ENCODE measurements at regions not wholly inside any gene's neighbourhood (a gene's known extent, or its start where the extent isn't known, plus 50 kb on each side); places are given as distances from the start of the nearest gene placed in this dataset.

DNA sequence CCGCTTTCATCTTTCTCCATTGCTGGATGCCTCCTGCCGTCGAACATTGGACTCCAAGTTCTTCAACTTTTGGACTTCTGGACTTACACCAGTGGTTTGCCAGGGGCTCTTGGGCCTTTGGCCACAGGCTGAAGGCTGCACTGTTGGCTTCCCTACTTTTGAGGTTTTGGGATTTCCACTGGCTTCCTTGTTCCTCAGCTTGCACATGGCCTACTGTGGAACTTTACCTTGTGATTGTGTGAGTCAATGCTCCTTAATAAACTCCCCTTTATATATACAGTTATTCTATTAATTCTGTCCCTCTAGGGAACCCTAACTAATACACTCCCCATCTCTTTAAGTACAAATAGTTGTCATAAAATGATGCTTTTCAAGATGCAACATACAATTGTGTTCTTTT is 595.3 kb downstream of the ARAP2 start:
- CTCF ChIA-PET (ENCODE audit: partially characterized antibody): no interaction called here
- no peak overlapping the region for H3K4me2 ChIP-seq (ENCODE audit: insufficient read depth in 1 of 2, low read depth in 2 of 2, low read length in 2 of 2)

More for the DNA sequence above, 595.3 kb downstream of the ARAP2 start:
- no peak overlapping the region for H4K5ac ChIP-seq (ENCODE audit: insufficient read length, low read depth, low read length)
- no peaks in the 10 kb centered on the region for H3K79me1 ChIP-seq (ENCODE audit: low read depth, low read length)
- POLR2A ChIA-PET (ENCODE audit: partially characterized antibody): no interaction called here
- H3K79me2 ChIP-seq (ENCODE audit: control insufficient read depth in 1 of 2, insufficient read depth in 2 of 2, low read length in 2 of 2): no peaks in the 10 kb centered on the region
- no peak for TF ChIP-seq EP300 (IDR thresholded peaks at IDR 0.05; ENCODE audit: borderline replicate concordance in 1 of 2, low read depth in 2 of 2, low read length in 2 of 2)
- TF ChIP-seq CTBP2 (IDR thresholded peaks at IDR 0.05; ENCODE audit: borderline replicate concordance, insufficient read depth, insufficient read length, low read length): no peak
- TF ChIP-seq KDM5A (IDR thresholded peaks at IDR 0.05; ENCODE audit: low read length): no peak
- TF ChIP-seq JUN (IDR thresholded peaks at IDR 0.05; ENCODE audit: low read depth, low read length): no peak
- TF ChIP-seq POLR2A (IDR thresholded peaks at IDR 0.05; ENCODE audit: control extremely low read depth in 1 of 2, low read depth in 2 of 2, low read length in 2 of 2): no peak
- TF ChIP-seq NANOG (IDR thresholded peaks at IDR 0.05; ENCODE audit: insufficient read depth, low read depth, low read length, poor library complexity, severe bottlenecking): no peak
- no peak for TF ChIP-seq KDM4A (IDR thresholded peaks at IDR 0.05; ENCODE audit: low read depth, low read length, severe bottlenecking)
- TF ChIP-seq, protein P1, sequence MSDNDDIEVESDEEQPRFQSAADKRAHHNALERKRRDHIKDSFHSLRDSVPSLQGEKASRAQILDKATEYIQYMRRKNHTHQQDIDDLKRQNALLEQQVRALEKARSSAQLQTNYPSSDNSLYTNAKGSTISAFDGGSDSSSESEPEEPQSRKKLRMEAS (IDR thresholded peaks at IDR 0.05): no peak
- TF ChIP-seq RFX5 (IDR thresholded peaks at IDR 0.05; ENCODE audit: borderline replicate concordance, low read depth, low read length): no peak
- no peak for TF ChIP-seq BRCA1 (IDR thresholded peaks at IDR 0.05; ENCODE audit: low read depth, low read length)
- no peak for TF ChIP-seq SIN3A (conservative IDR thresholded peaks at IDR 0.05 in 1 of 2, IDR thresholded peaks at IDR 0.05 in 1 of 2; ENCODE audit: low read depth in 1 of 2, low read length in 2 of 2)
- TF ChIP-seq NRF1 (IDR thresholded peaks at IDR 0.05; ENCODE audit: low read depth, low read length): no peak
- TF ChIP-seq MAFK (IDR thresholded peaks at IDR 0.05; ENCODE audit: low read depth, low read length): no peak
- no peak for TF ChIP-seq TAF7 (optimal IDR thresholded peaks at IDR 0.05; ENCODE audit: borderline replicate concordance, low read depth, low read length)
- no peaks in the 10 kb centered on the region for H3K23me2 ChIP-seq (ENCODE audit: low read depth, low read length)
- no peak overlapping the region for H3K56ac ChIP-seq (replicated peaks; ENCODE audit: insufficient read length, low read depth, low read length)
- H4K8ac ChIP-seq (ENCODE audit: extremely low read depth, insufficient read depth, low read length): no peak overlapping the region
- no peak overlapping the region for H3K27ac ChIP-seq (ENCODE audit: low read depth, low read length)
- no peak overlapping the region for H2AK5ac ChIP-seq (ENCODE audit: low read depth, low read length)
- H2BK20ac ChIP-seq (ENCODE audit: low read length): no peak overlapping the region
- H3K4me3 ChIP-seq (ENCODE audit: extremely low read depth in 1 of 4, insufficient read depth in 2 of 4, low read depth in 3 of 4, low read length in 4 of 4): no peak overlapping the region
- FAIRE-seq (no peak), DNase-seq (ENCODE audit: low read depth in 1 of 2, low spot score in 2 of 2) (no peak)
- H2BK12ac ChIP-seq (ENCODE audit: low read depth, low read length): no peak overlapping the region
- H3K14ac ChIP-seq (ENCODE audit: insufficient read length): no peak overlapping the region
- H2BK5ac ChIP-seq (ENCODE audit: low read depth, low read length): no peak overlapping the region
- H2BK15ac ChIP-seq (ENCODE audit: low read length): no peak overlapping the region
- H2AFZ ChIP-seq (ENCODE audit: low read length): no peak overlapping the region
- no peak overlapping the region for H2BK120ac ChIP-seq (replicated peaks; ENCODE audit: low read depth, low read length)
- no peak overlapping the region for H3K18ac ChIP-seq (ENCODE audit: extremely low read depth, low read length)
- no peak overlapping the region for H3K9ac ChIP-seq (replicated peaks in 1 of 4; ENCODE audit: extremely low read depth in 1 of 4, low read depth in 3 of 4, low read length in 3 of 4)
- no peaks in the 10 kb centered on the region for H3K4me1 ChIP-seq (replicated peaks in 1 of 4; ENCODE audit: control insufficient read depth in 3 of 4, insufficient read depth in 4 of 4, low read length in 3 of 4)
- no peaks in the 10 kb centered on the region for H3K36me3 ChIP-seq (ENCODE audit: control insufficient read depth in 2 of 4, insufficient read depth in 4 of 4, low read length in 3 of 4)
- WGBS, 2 experiments (ENCODE audit: extremely low coverage in 1 of 2, insufficient coverage in 1 of 2, insufficient read length in 1 of 2, insufficient replicate concordance in 2 of 2, low coverage in 1 of 2, low lambda C conversion rate in 2 of 2, missing lambda C conversion rate in 1 of 2): 94% methylated on average over 3 of the region's 3 CpGs; no CpG with 5 or more reads in 1 of the 2 experiments
- no peaks in the 10 kb centered on the region for H4K20me1 ChIP-seq (replicated peaks in 1 of 2; ENCODE audit: control insufficient read depth in 1 of 2, insufficient read depth in 2 of 2, low read length in 2 of 2)
- no peak overlapping the region for H3K23ac ChIP-seq (ENCODE audit: insufficient read length)
- H3K9me3 ChIP-seq (ENCODE audit: insufficient read depth in 2 of 2, low read depth in 1 of 2, low read length in 1 of 2): no peaks in the 10 kb centered on the region
- no peaks in the 10 kb centered on the region for H3K27me3 ChIP-seq (replicated peaks in 1 of 4; ENCODE audit: control insufficient read depth in 3 of 4, extremely low read depth in 1 of 4, insufficient read depth in 3 of 4, low read length in 3 of 4)
- no peak overlapping the region for H4K91ac ChIP-seq (replicated peaks; ENCODE audit: insufficient read length, low read length)
- no peak overlapping the region for H3K4ac ChIP-seq (replicated peaks; ENCODE audit: insufficient read length, low read depth, low read length)
